VCaP (cell line): ENCODE measurements at regions not wholly inside any gene's neighbourhood (a gene's known extent, or its start where the extent isn't known, plus 50 kb on each side); places are given as distances from the start of the nearest gene placed in this dataset.

Source experiments
- H3K27ac ChIP-seq: fragments of 450-650 bp; 2 replicates; pipeline ENCODE4 v1.5.1; 2017
- CTCF ChIP-seq: fragments of 450-650 bp; conservative IDR thresholded peaks from 2 replicates; pipeline ENCODE4 v1.5.1; 2017; ENCODE audit warnings: mild to moderate bottlenecking, moderate library complexity

GRCh38 chr9:126154869-126155268 is 171.8 kb upstream of the MVB12B start:
- 0 out of 2 replicates have a peak, but pooled peaks have one; percentile 7 for TF ChIP-seq CTCF
- H3K27ac ChIP-seq, result no peak overlapping the region

- no peak for TF ChIP-seq CTCF
Measured at GRCh38 chr9:126155756-126156664, 170.6 kb upstream of the MVB12B start.

GRCh38 chr9:126156898-126157297 is 169.7 kb upstream of the MVB12B start:
- no peak overlapping the region for H3K27ac ChIP-seq
- no peak for TF ChIP-seq CTCF

More at GRCh38 chr9:126155756-126156664, 170.6 kb upstream of the MVB12B start:
- H3K27ac ChIP-seq, result no peak overlapping the region

GRCh38 chr9:126157423-126157822 is 169.2 kb upstream of the MVB12B start:
- no peak for TF ChIP-seq CTCF
- no peak overlapping the region for H3K27ac ChIP-seq

GRCh38 chr9:126157826-126158587 is 168.6 kb upstream of the MVB12B start:
- TF ChIP-seq CTCF, result no peak
- no peak overlapping the region for H3K27ac ChIP-seq

- no peak overlapping the region for H3K27ac ChIP-seq
- no peak for TF ChIP-seq CTCF
Measured at GRCh38 chr9:126158588-126159429, 167.8 kb upstream of the MVB12B start.
